ACHN (cell line): ENCODE measurements at regions not wholly inside any gene's neighbourhood (a gene's known extent, or its start where the extent isn't known, plus 50 kb on each side); places are given as distances from the start of the nearest gene placed in this dataset.
A peak's percentile ranks its signal among the peaks of the same experiment; 100 is the strongest.

Experiments used
- DNase-seq: peaks from one replicate; pipeline ENCODE4 v3.0.0-alpha.2; 2015
- in situ Hi-C: cut with HindIII; loops from 2 replicates; pipeline ENCODE4 v1.10.0; 2017; ENCODE audit warnings: low sequenced_read_pairs, low pct_ligation_motif_present, low pct_unique_long_range_greater_than_20kb

- DNase-seq: peak; percentile 80
- in situ Hi-C loops: no loop called here
These were observed 496.3 kb downstream of the PDGFC start for GRCh38 chr4:156475322-156475721.

- no peak for DNase-seq
- in situ Hi-C loops: no loop called here
These were observed 498.4 kb downstream of the PDGFC start for GRCh38 chr4:156473151-156473550.

DNA sequence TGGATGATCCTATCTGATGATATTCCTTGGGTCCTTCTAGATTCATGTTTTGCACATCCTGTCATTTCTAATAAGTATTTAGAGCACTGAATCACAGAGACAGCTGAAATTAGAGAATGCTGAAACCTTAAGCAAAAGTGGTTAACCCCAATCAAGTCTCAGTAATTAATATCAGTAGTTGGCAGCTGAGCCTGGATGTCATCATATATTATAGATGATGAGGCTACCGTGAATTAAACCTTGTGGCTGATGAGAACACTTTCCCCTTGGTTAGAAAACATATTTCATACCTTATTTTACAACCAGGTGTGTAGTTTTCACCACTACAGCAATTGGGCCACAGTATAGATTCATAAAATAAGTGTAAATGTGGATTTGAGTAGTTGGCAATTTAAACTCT, 499.0 kb downstream of the PDGFC start:
- no peak for DNase-seq
- in situ Hi-C loops: no loop called here

GRCh38 chr4:156459584-156459983, 505.9 kb upstream of the CTSO start:
- in situ Hi-C loops: no loop called here
- no peak for DNase-seq

- DNase-seq: no peak
- in situ Hi-C loops: no loop called here
These were observed 503.2 kb upstream of the CTSO start for GRCh38 chr4:156456830-156457229.

DNA sequence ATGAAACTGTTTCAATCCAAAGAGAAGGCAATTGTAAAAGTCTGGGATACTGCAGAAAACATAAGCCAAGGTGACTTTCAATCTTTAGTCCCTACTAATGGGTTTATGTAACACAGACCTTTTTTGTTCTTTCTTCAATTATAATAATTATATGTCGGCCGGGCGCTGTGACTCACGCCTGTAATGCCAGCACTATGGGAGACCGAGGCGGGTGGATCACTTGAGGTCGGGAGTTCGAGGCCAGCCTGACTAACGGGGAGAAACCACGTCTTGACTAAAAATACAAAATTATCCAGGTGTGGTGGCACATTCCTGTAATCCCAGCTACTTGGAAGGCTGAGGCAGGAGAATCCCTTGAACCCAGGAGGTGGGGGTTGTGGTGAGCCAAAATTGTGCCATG, 489.8 kb upstream of the CTSO start:
- DNase-seq: no peak
- in situ Hi-C loops: no loop called here

- no peak for DNase-seq
- in situ Hi-C loops: no loop called here
These were observed 489.2 kb upstream of the CTSO start for GRCh38 chr4:156442912-156443311.

DNA sequence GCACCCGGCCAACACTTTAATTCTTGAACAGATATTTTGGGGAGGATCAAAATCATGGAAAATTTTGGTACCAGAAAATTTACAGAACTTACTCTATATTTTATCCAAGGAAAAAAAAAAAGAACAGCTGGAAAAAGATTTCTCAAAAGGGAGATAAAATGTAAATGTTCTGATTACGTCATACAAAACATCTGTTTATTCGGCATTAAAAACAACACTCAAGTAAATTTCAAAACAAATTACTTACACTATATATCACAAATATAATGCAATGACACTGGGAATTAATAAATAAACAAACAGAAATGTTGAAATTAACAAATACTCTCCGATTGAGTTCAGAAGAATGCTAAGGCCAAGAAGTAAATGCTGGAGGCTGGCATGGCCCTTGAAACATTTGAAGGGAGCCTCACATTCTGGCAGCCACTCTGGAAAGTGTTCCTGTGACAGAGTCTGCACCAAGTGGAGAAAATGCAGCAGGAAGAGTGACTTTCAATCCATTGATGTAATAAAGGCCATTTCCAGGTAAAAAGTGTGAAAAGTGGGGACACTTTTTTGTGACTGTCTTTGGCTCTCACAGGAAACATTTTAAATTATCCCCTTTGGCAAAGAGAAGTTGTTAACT, 486.0 kb upstream of the CTSO start:
- in situ Hi-C loops: no loop called here
- no peak for DNase-seq

DNA sequence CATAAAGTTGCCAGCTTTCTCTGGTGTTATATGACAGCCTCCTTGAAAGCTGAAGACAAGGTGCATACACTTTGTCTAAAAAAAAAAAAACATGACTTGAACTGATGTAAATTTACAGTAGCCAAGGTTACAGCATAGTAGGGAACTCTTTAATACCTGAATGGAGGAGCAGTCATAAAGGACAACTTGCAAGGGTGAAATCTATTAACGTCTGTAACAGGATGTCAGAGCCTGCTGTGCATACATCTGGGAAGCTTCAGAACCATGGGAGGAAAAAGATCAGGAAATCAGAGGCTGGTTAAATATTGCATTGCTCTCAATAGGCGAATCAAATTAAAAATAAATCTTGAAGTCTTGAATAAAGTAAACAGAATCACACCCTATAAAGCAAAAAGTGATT, 484.0 kb upstream of the CTSO start:
- in situ Hi-C loops: no loop called here

DNA sequence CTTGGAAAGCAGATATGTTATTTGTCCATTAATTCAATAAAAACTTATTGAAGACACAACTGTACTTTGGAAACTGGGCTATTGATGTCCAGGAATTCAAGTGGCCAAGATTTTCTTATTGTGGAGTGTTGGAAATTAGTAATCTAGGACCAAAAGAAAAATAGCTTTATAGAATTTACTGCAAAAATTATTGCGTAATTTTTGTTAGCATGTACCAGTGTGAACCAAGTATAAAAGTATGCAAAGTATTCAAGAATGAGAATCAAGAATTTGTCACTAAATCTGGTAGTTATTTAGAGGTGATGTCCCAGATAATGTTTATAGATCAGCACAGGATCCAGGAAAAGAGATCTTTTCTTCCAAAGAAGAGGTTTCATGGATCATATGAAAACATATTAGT, 468.9 kb upstream of the CTSO start:
- no peak for DNase-seq
- in situ Hi-C loops: no loop called here

More for the DNA sequence above, 484.0 kb upstream of the CTSO start:
- no peak for DNase-seq

DNA sequence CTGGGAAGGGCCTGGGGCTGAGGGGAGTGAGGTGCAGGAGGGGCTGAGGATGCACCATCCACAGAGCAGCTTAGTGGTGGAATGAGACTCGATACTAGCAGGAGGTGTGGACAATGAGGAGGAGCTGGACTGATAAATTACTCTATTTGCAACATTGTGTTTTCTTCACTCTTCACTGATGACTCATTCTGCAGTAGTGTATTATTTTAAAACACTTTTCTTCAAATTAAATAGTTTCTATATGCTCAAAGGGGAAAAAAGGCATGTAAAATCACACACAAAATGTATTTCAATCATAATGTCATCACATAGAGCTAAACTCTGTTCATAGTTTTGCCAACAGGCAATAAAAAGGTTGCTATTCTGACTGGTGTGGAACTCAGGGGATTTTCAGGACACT, 467.0 kb upstream of the CTSO start:
- DNase-seq: no peak
- in situ Hi-C loops: no loop called here

- DNase-seq: no peak
- in situ Hi-C loops: no loop called here
These were observed 465.5 kb upstream of the CTSO start for GRCh38 chr4:156419080-156419685.

DNA sequence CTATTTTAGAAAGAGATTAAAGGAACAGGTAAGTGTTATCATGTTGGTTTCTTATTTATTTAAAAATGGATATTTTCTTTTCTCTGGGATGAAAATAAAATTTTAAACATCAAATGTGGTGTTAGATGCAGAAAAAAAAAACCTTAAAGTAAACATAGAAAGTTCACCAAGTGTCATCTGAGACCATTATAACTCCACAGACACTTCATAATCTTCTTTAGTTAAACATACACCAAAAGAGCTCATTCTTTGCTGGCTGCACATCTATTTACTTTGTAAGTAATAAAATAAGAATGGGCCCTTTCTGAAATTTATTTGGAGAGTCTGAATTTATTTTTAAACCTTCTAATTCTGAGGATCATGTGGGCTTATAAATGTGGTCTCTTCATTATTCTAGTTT, 460.7 kb upstream of the CTSO start:
- in situ Hi-C loops: no loop called here

GRCh38 chr4:156413239-156414135, 459.8 kb upstream of the CTSO start:
- in situ Hi-C loops: no loop called here
- DNase-seq: no peak

More for the DNA sequence above, 460.7 kb upstream of the CTSO start:
- no peak for DNase-seq

DNA sequence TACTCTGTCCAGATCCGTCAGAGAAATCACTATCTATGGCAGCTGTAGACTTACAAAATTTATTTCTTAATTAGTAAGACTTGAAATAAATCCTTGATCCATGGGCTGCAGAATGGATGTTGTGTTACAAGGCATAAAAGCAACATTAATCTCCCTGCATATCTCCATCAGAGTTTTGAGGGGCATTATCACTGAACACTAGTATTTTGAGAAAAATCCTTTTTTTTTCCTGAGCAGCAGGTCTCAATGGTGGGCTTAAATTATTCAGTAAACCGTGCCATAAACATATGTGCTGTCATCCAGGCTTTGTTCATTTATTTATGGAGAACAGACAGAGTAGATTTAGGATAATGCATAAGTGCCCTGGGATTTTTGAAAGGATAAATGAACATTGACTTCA, 457.9 kb upstream of the CTSO start:
- no peak for DNase-seq
- in situ Hi-C loops: no loop called here

- in situ Hi-C loops: no loop called here
- DNase-seq: no peak
These were observed 455.1 kb upstream of the CTSO start for GRCh38 chr4:156408749-156409148.

DNA sequence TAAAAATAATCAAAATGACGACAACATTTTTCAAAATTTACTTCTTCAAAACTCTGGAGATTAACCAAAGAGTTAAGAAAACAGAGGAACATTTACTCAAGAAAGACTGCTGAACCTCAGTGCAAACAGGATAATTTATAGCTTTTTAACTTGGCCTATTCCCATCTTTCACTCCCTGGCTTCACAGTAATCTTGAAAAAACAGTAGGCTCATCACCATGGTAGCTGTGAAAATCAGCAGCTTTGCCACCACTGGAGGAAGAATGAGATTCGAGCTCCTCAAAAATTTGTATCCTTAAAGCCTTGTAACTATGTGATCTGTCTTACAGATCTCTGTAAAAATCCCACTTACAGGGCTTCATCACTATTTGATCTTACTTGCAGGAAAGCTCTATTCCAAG, 447.7 kb upstream of the CTSO start:
- in situ Hi-C loops: no loop called here
- DNase-seq: no peak

- DNase-seq: no peak
- in situ Hi-C loops: no loop called here
These were observed 442.9 kb upstream of the CTSO start for GRCh38 chr4:156396534-156396933.

DNA sequence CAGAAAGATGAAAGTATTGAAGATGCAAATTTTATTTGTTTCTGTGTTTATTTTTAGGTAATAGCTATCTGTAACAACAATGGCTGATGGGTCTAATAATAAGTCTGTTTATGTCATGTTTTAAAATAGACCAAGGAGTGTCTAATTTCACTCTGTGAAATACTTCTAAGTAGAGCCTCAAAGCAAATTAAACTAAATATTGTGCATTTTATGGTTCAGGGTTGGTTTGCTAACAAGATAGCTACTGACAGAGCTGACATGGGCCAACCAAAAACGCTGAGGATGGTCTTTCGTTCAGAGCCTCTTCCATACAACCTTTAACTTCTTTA, 437.6 kb upstream of the CTSO start:
- in situ Hi-C loops: no loop called here
- no peak for DNase-seq
